ENCODE measurements at regions not wholly inside any gene's neighbourhood (a gene's known extent, or its start where the extent isn't known, plus 50 kb on each side); places are given as distances from the start of the nearest gene placed in this dataset.

GRCh38 chr18:57866355-57866754 lies 63.2 kb upstream of the ATP8B1 start:
- peak in 1 of 2 experiments; percentile 6 for DNase-seq

- peak; percentile 87 to 95 for DNase-seq
Measured at GRCh38 chr18:57864615-57865121, 61.6 kb upstream of the ATP8B1 start.

- no peak for DNase-seq
Measured at GRCh38 chr18:57863706-57864105, 60.6 kb upstream of the ATP8B1 start.

GRCh38 chr18:57859314-57859713 lies 56.2 kb upstream of the ATP8B1 start:
- peak in 1 of 2 experiments; percentile 48 for DNase-seq

GRCh38 chr18:57856557-57857280 lies 53.6 kb upstream of the ATP8B1 start:
- DNase-seq: no peak

- DNase-seq: no peak
Measured at GRCh38 chr18:57856128-57856527, 53.0 kb upstream of the ATP8B1 start.

- DNase-seq: no peak
Measured at GRCh38 chr18:57855551-57855950, 52.4 kb upstream of the ATP8B1 start.

GRCh38 chr18:57854726-57855125 lies 51.6 kb upstream of the ATP8B1 start:
- peak; percentile 33 to 65 for DNase-seq

- peak in 1 of 2 experiments; percentile 57 for DNase-seq
Measured at GRCh38 chr18:57853864-57854263, 50.7 kb upstream of the ATP8B1 start.

- DNase-seq: no peak
Measured at GRCh38 chr18:57853133-57853532, 50.0 kb upstream of the ATP8B1 start.
